PC-3 (cell line): ENCODE measurements at regions not wholly inside any gene's neighbourhood (a gene's known extent, or its start where the extent isn't known, plus 50 kb on each side); places are given as distances from the start of the nearest gene placed in this dataset.

Experiments
- ATAC-seq: fragments of 200-7000 bp; cut with Tn5 transposase; 2 replicates; pipeline ENCODE4 v1.9.1; 2020; ENCODE audit warnings: mild to moderate bottlenecking, moderate library complexity
- BruUV-seq: library from RNA; stranded (reverse); fragments of 400-500 nt; replicated peaks from 2 replicates; lab custom pipeline; 2021; lab: Mats Ljungman, UMichigan
- CTCF ChIA-PET: fragments of 300-600 bp; sonication (Branson Sonifier 250); formaldehyde crosslinking; loops from one replicate; lab custom pipeline; 2022; ENCODE audit warnings: antibody characterized with exemption; lab: Charles Lee
- POLR2A ChIA-PET: fragments of 300-600 bp; sonication (Branson Sonifier 250); formaldehyde crosslinking; loops from one replicate; lab custom pipeline; 2022; ENCODE audit warnings: antibody characterized with exemption; ENCODE audit not compliant: unreplicated experiment; lab: Charles Lee
- DNase-seq: peaks from one replicate; pipeline ENCODE4 v3.0.0-alpha.2; 2015
- H2AFZ ChIP-seq: fragments of 300-600 bp; sonication (generic); 2 replicates; pipeline ENCODE4 v1.6.0; 2016; ENCODE audit warnings: antibody characterized with exemption, low read length
- H3F3A ChIP-seq: fragments of 300-600 bp; sonication (generic); one replicate; pipeline ENCODE4 v1.6.0; 2017; ENCODE audit warnings: antibody characterized with exemption, low read length, control low read depth, mild to moderate bottlenecking; ENCODE audit not compliant: unreplicated experiment
- H3K27ac ChIP-seq: fragments of 300-600 bp; sonication (generic); 2 replicates; pipeline ENCODE4 v1.5.1; 2016; ENCODE audit warnings: mild to moderate bottlenecking, low read length
- H3K27me3 ChIP-seq: fragments of 300-600 bp; sonication (generic); 2 replicates; pipeline ENCODE4 v1.6.1; 2016; ENCODE audit warnings: low read length, mixed read lengths
- H3K36me3 ChIP-seq: fragments of 300-600 bp; sonication (generic); 2 replicates; pipeline ENCODE4 v1.6.1; 2016; ENCODE audit warnings: low read depth, mixed run types, low read length, mixed read lengths
- H3K4me1 ChIP-seq: fragments of 300-600 bp; sonication (generic); 2 replicates; pipeline ENCODE4 v1.5.1; 2016; ENCODE audit warnings: low read length; ENCODE audit not compliant: insufficient read depth
- H3K4me2 ChIP-seq: fragments of 300-600 bp; sonication (generic); 2 replicates; pipeline ENCODE4 v1.6.0; 2016; ENCODE audit warnings: low read length
- H3K4me3 ChIP-seq: fragments of 300-600 bp; sonication (generic); 2 replicates; pipeline ENCODE4 v1.5.1; 2016; ENCODE audit warnings: mild to moderate bottlenecking, low read length, mixed read lengths
- H3K79me2 ChIP-seq: fragments of 300-600 bp; sonication (generic); 2 replicates; pipeline ENCODE4 v1.6.1; 2017; ENCODE audit warnings: low read length, mixed read lengths
- H3K9ac ChIP-seq: fragments of 300-600 bp; sonication (generic); 2 replicates; pipeline ENCODE4 v1.6.0; 2016; ENCODE audit warnings: mild to moderate bottlenecking, low read length
- H3K9me2 ChIP-seq: fragments of 300-600 bp; sonication (generic); replicated peaks from 2 replicates; pipeline ENCODE4 v1.6.1; 2016; ENCODE audit warnings: mixed run types, low read length, mixed read lengths
- H3K9me3 ChIP-seq: fragments of 300-600 bp; sonication (generic); 2 replicates; pipeline ENCODE4 v1.6.1; 2016; ENCODE audit warnings: low read length, mixed read lengths
- H4K20me1 ChIP-seq: fragments of 300-600 bp; sonication (generic); 2 replicates; pipeline ENCODE4 v1.6.1; 2016; ENCODE audit warnings: low read length, mixed read lengths
- CTCF ChIP-seq: fragments of 300-600 bp; sonication (generic); conservative IDR thresholded peaks from 2 replicates; pipeline ENCODE4 v1.5.1; 2017; ENCODE audit warnings: antibody characterized with exemption, low read depth, mild to moderate bottlenecking, low read length
- EZH2 ChIP-seq: fragments of 300-600 bp; sonication (generic); IDR thresholded peaks from one replicate; pipeline ENCODE4 v1.6.1; 2017; ENCODE audit warnings: antibody characterized with exemption, mild to moderate bottlenecking, low read length; ENCODE audit not compliant: unreplicated experiment
- EZH2phosphoT487 ChIP-seq: fragments of 300-600 bp; sonication (generic); IDR thresholded peaks from 2 replicates; pipeline ENCODE4 v1.6.1; 2018; ENCODE audit warnings: mild to moderate bottlenecking, antibody characterized with exemption, low read length, borderline replicate concordance
- intact Hi-C: fragments of 100-400 bp; cut with micrococcal nuclease; formaldehyde crosslinking; loops from 2 replicates; pipeline ENCODE4 v1.9.0; 2023

GRCh38 chr7:155879592-155879991 is 67.3 kb upstream of the SHH start:
- Histone ChIP-seq H3F3A (no peaks in the 10 kb centered on the region), H3K79me2 (no peaks in the 10 kb centered on the region), H3K4me1 (peaks cover 32% of the 10 kb centered on the region), H3K9me2 (no peaks in the 10 kb centered on the region), H2AFZ (no peak overlapping the region), H3K4me3 (no peak overlapping the region), H3K27ac (no peak overlapping the region), H3K9ac (no peak overlapping the region), H4K20me1 (no peaks in the 10 kb centered on the region), H3K9me3 (no peaks in the 10 kb centered on the region), H3K27me3 (no peaks in the 10 kb centered on the region), H3K36me3 (no peaks in the 10 kb centered on the region), H3K4me2 (no peak overlapping the region)
- no TSS peak for BruUV-seq
- no peak for TF ChIP-seq EZH2
- no peak for TF ChIP-seq CTCF
- no peak for TF ChIP-seq EZH2phosphoT487
- CTCF ChIA-PET: no interaction called here
- intact Hi-C loops: loop anchor here (5.0 kb wide), 1 partner anchor 158 kb away; no protein-coding TSS in a partner anchor
- ATAC-seq: no peak
- no peak for DNase-seq
- POLR2A ChIA-PET: no interaction called here

- no peak overlapping the region for H3K9ac ChIP-seq
- no peak overlapping the region for H3K4me2 ChIP-seq
- POLR2A ChIA-PET: no interaction called here
- DNase-seq (no peak), ATAC-seq (no peak)
- no peaks in the 10 kb centered on the region for H3K9me3 ChIP-seq
- no peak overlapping the region for H3K27ac ChIP-seq
- H4K20me1 ChIP-seq: no peaks in the 10 kb centered on the region
- peaks cover 31% of the 10 kb centered on the region for H3K4me1 ChIP-seq
- no TSS peak for BruUV-seq
- CTCF ChIA-PET: no interaction called here
- no peak overlapping the region for H3K4me3 ChIP-seq
- no peaks in the 10 kb centered on the region for H3K27me3 ChIP-seq
- H3K9me2 ChIP-seq: no peaks in the 10 kb centered on the region
- no peak overlapping the region for H2AFZ ChIP-seq
- H3K79me2 ChIP-seq: no peaks in the 10 kb centered on the region
- intact Hi-C loops: loop anchor here (5.0 kb wide), 1 partner anchor 159 kb away; no protein-coding TSS in a partner anchor
- no peaks in the 10 kb centered on the region for H3K36me3 ChIP-seq
- H3F3A ChIP-seq: no peaks in the 10 kb centered on the region
- TF ChIP-seq EZH2 (no peak), EZH2phosphoT487 (no peak), CTCF (no peak)
These were observed 66.4 kb upstream of the SHH start for GRCh38 chr7:155878674-155879073.

- ATAC-seq (no peak), DNase-seq (no peak)
- no peak for TF ChIP-seq CTCF
- no peak for TF ChIP-seq EZH2
- TF ChIP-seq EZH2phosphoT487: no peak
- no peak overlapping the region for H3K27ac ChIP-seq
- peaks cover 27% of the 10 kb centered on the region for H3K4me1 ChIP-seq
- no peaks in the 10 kb centered on the region for H3K9me3 ChIP-seq
- no TSS peak for BruUV-seq
- no peaks in the 10 kb centered on the region for H3K36me3 ChIP-seq
- no peaks in the 10 kb centered on the region for H3K79me2 ChIP-seq
- no peaks in the 10 kb centered on the region for H4K20me1 ChIP-seq
- no peak overlapping the region for H3K9ac ChIP-seq
- no peak overlapping the region for H3K4me3 ChIP-seq
- CTCF ChIA-PET: no interaction called here
- H2AFZ ChIP-seq: no peak overlapping the region
- no peaks in the 10 kb centered on the region for H3F3A ChIP-seq
- no peaks in the 10 kb centered on the region for H3K9me2 ChIP-seq
- H3K27me3 ChIP-seq: no peaks in the 10 kb centered on the region
- H3K4me2 ChIP-seq: no peak overlapping the region
- POLR2A ChIA-PET: no interaction called here
- intact Hi-C loops: loop anchor here (5.0 kb wide), 1 partner anchor 159 kb away; no protein-coding TSS in a partner anchor
These were observed 66.0 kb upstream of the SHH start for GRCh38 chr7:155878250-155878649.
